Retinal pigment epithelial cell (primary cell): ENCODE measurements at regions not wholly inside any gene's neighbourhood (a gene's known extent, or its start where the extent isn't known, plus 50 kb on each side); places are given as distances from the start of the nearest gene placed in this dataset.

Source experiments
- DNase-seq: peaks from one replicate; pipeline ENCODE4 v3.0.0-alpha.2; 2010; ENCODE audit warnings: low read depth
- H3K4me3 ChIP-seq: 2 replicates; pipeline ENCODE4 v1.5.1; 2011; ENCODE audit warnings: mild to moderate bottlenecking, low read length, control low read depth, moderate library complexity
- CTCF ChIP-seq: conservative IDR thresholded peaks from 2 replicates; pipeline ENCODE4 v1.5.1; 2011; ENCODE audit warnings: low read depth, low read length, control low read depth, inconsistent platforms

GRCh38 chr2:228866044-228866443 lies 405.0 kb downstream of the PID1 start:
- TF ChIP-seq CTCF = no peak
- no peak for DNase-seq
- no peak overlapping the region for H3K4me3 ChIP-seq

DNA sequence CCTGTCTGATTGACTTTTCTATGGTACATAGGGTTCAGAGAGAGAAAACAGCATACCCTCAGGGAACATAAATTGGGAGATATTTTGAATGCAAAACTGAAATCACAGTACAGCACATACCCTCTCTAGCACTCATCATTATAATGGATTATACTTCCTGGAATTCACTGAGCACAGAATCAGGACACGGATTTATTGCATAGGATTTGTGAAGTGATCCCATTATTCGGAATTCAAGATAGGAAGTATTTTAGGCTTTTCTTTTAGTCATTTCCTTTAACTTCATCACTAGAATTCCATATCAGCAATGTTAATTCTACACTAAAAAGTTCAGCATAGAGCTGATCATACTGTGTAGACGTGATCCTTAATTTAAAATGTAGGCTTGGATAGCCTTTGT lies 407.0 kb downstream of the PID1 start:
- TF ChIP-seq CTCF = no peak
- no peak overlapping the region for H3K4me3 ChIP-seq
- DNase-seq = no peak

DNA sequence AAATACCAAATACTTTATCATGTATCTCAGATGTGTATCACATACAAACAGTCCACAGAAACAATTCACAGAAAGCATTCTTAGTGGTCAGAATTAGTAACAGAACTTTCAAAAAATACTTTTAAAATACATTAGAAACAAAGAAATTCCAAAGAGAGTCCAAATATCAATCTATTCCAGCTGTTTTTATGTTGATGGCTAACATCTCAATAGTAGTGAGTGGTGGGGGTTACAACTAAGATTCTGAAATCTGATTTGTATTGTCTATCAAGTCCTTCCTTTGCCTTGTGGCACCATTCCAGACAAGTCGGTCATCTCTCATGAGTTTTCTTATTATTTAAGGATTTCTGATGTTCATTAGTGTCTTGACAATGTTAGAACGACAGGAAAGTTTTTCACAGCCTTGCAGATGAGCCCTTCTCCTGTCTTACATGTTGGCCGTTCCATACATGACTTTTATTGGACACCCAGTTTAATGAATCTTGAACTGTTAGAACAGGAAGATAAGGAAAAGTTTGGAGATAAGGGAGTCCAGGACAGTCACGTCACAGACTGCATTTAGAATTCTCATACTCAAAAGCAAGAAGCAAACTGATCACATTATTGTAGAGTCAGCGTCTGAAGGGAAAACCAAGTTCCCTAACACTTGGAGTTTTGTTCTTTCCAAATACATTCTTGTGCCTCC lies 410.3 kb downstream of the PID1 start:
- TF ChIP-seq CTCF = no peak
- no peak overlapping the region for H3K4me3 ChIP-seq
- DNase-seq = no peak

DNA sequence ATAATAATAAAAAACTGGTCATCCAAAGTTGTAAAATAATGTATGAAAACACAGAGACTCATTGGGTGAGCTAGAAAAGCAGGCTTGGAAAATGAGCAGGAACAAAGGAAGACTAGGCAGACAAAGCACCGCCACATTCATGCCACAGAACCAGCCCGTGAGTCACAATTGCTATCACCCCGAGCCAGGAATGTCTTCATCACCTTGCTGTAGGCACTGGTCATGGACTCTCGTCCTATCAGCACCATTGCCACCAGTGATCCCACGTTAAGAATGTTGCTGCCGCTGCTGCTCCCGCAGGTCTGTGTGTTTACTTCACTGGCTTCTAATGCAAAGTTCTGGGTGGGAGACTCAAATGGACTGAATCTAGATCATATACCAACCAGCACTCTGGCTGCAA lies 417.9 kb downstream of the PID1 start:
- H3K4me3 ChIP-seq = no peak overlapping the region
- no peak for DNase-seq
- TF ChIP-seq CTCF = no peak

- no peak for DNase-seq
- TF ChIP-seq CTCF = no peak
- no peak overlapping the region for H3K4me3 ChIP-seq
These were observed 422.4 kb downstream of the PID1 start for GRCh38 chr2:228848638-228849037.

DNA sequence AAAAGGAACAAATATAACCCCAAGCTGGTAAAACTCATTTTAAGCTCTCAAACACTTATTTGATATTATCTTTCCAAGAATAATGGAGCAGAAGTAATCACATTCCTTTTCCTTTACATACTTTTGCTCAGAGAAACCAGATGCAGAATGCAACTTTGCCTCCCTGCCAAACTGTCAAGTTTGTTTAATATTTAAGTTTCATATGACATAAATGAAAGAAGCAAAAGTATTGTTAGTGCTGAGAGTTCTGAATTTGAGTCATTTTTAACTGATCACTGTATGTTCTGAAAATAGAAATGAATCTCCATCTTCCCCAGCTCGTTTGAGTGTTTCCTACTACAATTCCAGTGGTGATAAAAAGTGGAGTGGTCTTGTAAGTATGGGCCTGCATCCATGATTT lies 423.4 kb downstream of the PID1 start:
- peak; percentile 37 for DNase-seq
- no peak overlapping the region for H3K4me3 ChIP-seq
- no peak for TF ChIP-seq CTCF

DNA sequence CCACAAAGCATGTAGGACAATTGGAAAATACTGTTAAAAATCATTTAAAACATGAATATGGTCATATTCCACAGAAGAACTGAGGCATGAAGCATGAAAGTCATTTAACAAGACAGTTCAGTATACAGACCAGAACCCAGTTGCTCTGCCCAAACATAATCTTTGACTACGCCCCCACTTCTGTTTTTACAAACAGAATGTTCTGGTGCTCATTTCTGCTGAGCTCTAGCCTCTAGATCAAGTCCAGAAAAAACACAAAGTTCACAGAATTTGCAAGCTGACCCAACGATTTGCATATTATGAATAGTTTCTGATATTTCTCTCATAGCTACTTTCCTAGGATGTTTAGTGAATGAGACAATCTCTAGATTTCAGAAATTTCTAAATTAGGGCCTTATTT lies 424.9 kb downstream of the PID1 start:
- no peak for TF ChIP-seq CTCF
- H3K4me3 ChIP-seq = no peak overlapping the region
- no peak for DNase-seq
